ENCODE measurements at regions not wholly inside any gene's neighbourhood (a gene's known extent, or its start where the extent isn't known, plus 50 kb on each side); places are given as distances from the start of the nearest gene placed in this dataset.

DNA sequence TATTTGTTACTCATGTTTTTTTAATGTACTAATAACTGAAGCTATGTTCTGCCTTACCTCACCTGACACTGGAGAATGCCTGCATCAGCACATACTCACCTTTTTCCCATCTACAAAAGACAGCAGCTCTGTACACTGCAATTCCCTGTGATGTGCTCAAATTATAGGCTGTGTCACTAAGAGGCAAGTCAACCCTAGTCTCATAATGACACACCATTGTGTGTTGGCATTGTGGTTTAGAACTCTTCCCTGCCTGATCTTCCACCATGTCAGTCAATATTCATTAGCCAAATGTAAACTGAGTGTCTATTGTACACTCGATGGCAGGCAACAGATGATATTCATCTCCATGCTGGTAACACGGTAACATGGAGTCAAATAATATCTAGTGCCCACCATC lies 332.1 kb upstream of the TCF4 start:
- no peaks in the 10 kb centered on the region for H3K36me3 ChIP-seq (ENCODE audit: insufficient read depth in 1 of 2, low read depth in 1 of 2)
- no peak for TF ChIP-seq CTCF (IDR thresholded peaks at IDR 0.05)
- no peak for ATAC-seq
- H3K9me3 ChIP-seq = no peaks in the 10 kb centered on the region
- no peak overlapping the region for H3K27ac ChIP-seq
- intact Hi-C loops (cut with DNase I) = no loop called here
- no peak for DNase-seq
- WGBS, 3 donors = 91 to 95% (median 93%) methylated on average over 2 of the region's 2 CpGs
- H3K4me1 ChIP-seq = no peaks in the 10 kb centered on the region
- H3K27me3 ChIP-seq (ENCODE audit: insufficient read depth in 3 of 3, low read length in 2 of 3) = no peaks in the 10 kb centered on the region
- no peak overlapping the region for H3K4me3 ChIP-seq

- no peaks in the 10 kb centered on the region for H3K4me1 ChIP-seq
- H3K36me3 ChIP-seq (ENCODE audit: insufficient read depth in 1 of 2, low read depth in 1 of 2) = no peaks in the 10 kb centered on the region
- no peaks in the 10 kb centered on the region for H3K27me3 ChIP-seq (ENCODE audit: insufficient read depth in 3 of 3, low read length in 2 of 3)
- no peaks in the 10 kb centered on the region for H3K9me3 ChIP-seq
- ATAC-seq (no peak), DNase-seq (no peak)
- no peak overlapping the region for H3K27ac ChIP-seq
- no peak overlapping the region for H3K4me3 ChIP-seq
- no peak for TF ChIP-seq CTCF (IDR thresholded peaks at IDR 0.05)
- intact Hi-C loops (cut with DNase I) = no loop called here
- WGBS, 3 donors = 34 to 41% (median 37%) methylated on average over 6 of the region's 6 CpGs
Measured at GRCh38 chr18:55918444-55918843, 330.5 kb upstream of the TCF4 start.

- no peak for ATAC-seq
- Histone ChIP-seq H3K27me3 (ENCODE audit: insufficient read depth in 3 of 3, low read length in 2 of 3) (no peaks in the 10 kb centered on the region), H3K36me3 (ENCODE audit: insufficient read depth in 1 of 2, low read depth in 1 of 2) (no peaks in the 10 kb centered on the region), H3K4me3 (no peak overlapping the region), H3K9me3 (no peaks in the 10 kb centered on the region), H3K27ac (no peak overlapping the region), H3K4me1 (no peaks in the 10 kb centered on the region)
- 88 to 94% (median 88%) methylated on average over 5 of the region's 5 CpGs for WGBS, 3 donors
- TF ChIP-seq CTCF (IDR thresholded peaks at IDR 0.05) = no peak
- no peak for DNase-seq
- intact Hi-C loops (cut with DNase I) = no loop called here
Measured at GRCh38 chr18:55912919-55913318, 324.9 kb upstream of the TCF4 start.

- Histone ChIP-seq H3K36me3 (ENCODE audit: insufficient read depth in 1 of 2, low read depth in 1 of 2) (no peaks in the 10 kb centered on the region), H3K27me3 (ENCODE audit: insufficient read depth in 3 of 3, low read length in 2 of 3) (no peaks in the 10 kb centered on the region), H3K4me1 (no peaks in the 10 kb centered on the region), H3K9me3 (no peaks in the 10 kb centered on the region), H3K4me3 (no peak overlapping the region), H3K27ac (no peak overlapping the region)
- no peak for ATAC-seq
- 26 to 52% (median 31%) methylated on average over 2 of the region's 2 CpGs for WGBS, 3 donors
- no peak for TF ChIP-seq CTCF (IDR thresholded peaks at IDR 0.05)
- intact Hi-C loops (cut with DNase I) = no loop called here
- no peak for DNase-seq
Measured at GRCh38 chr18:55912071-55912470, 324.1 kb upstream of the TCF4 start.

DNA sequence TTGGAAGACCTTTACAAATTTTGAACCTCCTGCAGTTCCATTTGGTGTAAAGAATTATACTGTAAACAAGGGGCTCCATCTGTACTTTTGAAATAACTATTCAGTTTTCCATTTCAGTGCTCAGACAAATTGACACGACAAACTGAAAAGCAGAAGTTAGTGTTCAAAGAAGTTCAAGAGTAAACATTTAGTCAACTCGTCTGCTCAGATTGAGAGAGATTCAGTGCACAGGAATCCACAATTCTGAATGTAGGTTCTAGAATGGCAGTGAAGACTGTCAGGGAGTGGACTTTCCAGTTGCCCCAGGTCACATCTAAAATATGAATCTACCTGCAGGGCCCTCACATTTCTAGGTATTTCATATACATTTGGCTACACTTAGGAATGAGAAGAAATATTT lies 322.3 kb upstream of the TCF4 start:
- no peak for TF ChIP-seq CTCF (IDR thresholded peaks at IDR 0.05)
- no peak overlapping the region for H3K27ac ChIP-seq
- no peaks in the 10 kb centered on the region for H3K4me1 ChIP-seq
- no peaks in the 10 kb centered on the region for H3K27me3 ChIP-seq (ENCODE audit: insufficient read depth in 3 of 3, low read length in 2 of 3)
- H3K4me3 ChIP-seq = no peak overlapping the region
- ATAC-seq (no peak), DNase-seq (no peak)
- 38 to 58% (median 45%) methylated on average over 2 of the region's 2 CpGs for WGBS, 3 donors
- intact Hi-C loops (cut with DNase I) = no loop called here
- H3K9me3 ChIP-seq = no peaks in the 10 kb centered on the region
- no peaks in the 10 kb centered on the region for H3K36me3 ChIP-seq (ENCODE audit: insufficient read depth in 1 of 2, low read depth in 1 of 2)

Data from psoas muscle (tissue), 7 donors.